Naive thymus-derived CD4-positive, alpha-beta T cell (primary cell): ENCODE measurements at regions not wholly inside any gene's neighbourhood (a gene's known extent, or its start where the extent isn't known, plus 50 kb on each side); places are given as distances from the start of the nearest gene placed in this dataset.

ENCODE experiments used
- ATAC-seq: fragments of 150-1000 bp; cut with Tn5 transposase; 2 replicates; pipeline ENCODE4 v1.10.0; 2021; ENCODE audit warnings: mild to moderate bottlenecking, moderate library complexity
- CTCF ChIA-PET: fragments of 350-600 bp; sonication (Branson Sonifier 250); formaldehyde crosslinking; loops from one replicate; lab custom pipeline; 2021; ENCODE audit warnings: antibody characterized with exemption; lab: Charles Lee
- POLR2A ChIA-PET: fragments of 350-600 bp; sonication (Branson Sonifier 250); formaldehyde crosslinking; loops from one replicate; lab custom pipeline; 2021; ENCODE audit warnings: antibody characterized with exemption, inconsistent platforms; lab: Charles Lee
- DNase-seq, 9 donors: peaks; one replicate each; pipeline versions ENCODE4 v3.0.0 to v3.0.0-alpha.2; 2020 to 2022; ENCODE audit warnings: mixed read lengths in 1 of 9
- H3K27ac ChIP-seq: one replicate; pipeline ENCODE4 v1.7.0; 2013; ENCODE audit warnings: mild to moderate bottlenecking, low read depth, low read length, moderate library complexity
- H3K27me3 ChIP-seq, 2 donors: one replicate each; pipeline ENCODE4 v1.7.0; 2013; ENCODE audit warnings: low read length in 2 of 2, mild to moderate bottlenecking in 2 of 2, moderate library complexity in 2 of 2; ENCODE audit not compliant: control insufficient read depth in 2 of 2, insufficient read depth in 2 of 2
- H3K36me3 ChIP-seq, 3 experiments: 1 replicate in 2 of 3; 2 replicates in 1 of 3; pipeline ENCODE4 v1.7.0; 2013; ENCODE audit warnings: low read length in 3 of 3, mild to moderate bottlenecking in 3 of 3, moderate library complexity in 1 of 3; ENCODE audit not compliant: insufficient read depth in 3 of 3, control insufficient read depth in 2 of 3
- H3K4me1 ChIP-seq, 2 donors: one replicate each; pipeline ENCODE4 v1.7.0; 2013; ENCODE audit warnings: low read length in 2 of 2, mild to moderate bottlenecking in 2 of 2, moderate library complexity in 1 of 2; ENCODE audit not compliant: control insufficient read depth in 2 of 2, insufficient read depth in 2 of 2
- H3K4me3 ChIP-seq: 2 replicates; pipeline ENCODE4 v1.7.0; 2013; ENCODE audit warnings: mild to moderate bottlenecking, low read length
- H3K9me3 ChIP-seq, 3 experiments: 1 replicate in 2 of 3; 2 replicates in 1 of 3; pipeline ENCODE4 v1.7.0; 2013; ENCODE audit warnings: low read length in 3 of 3; ENCODE audit not compliant: control insufficient read depth in 2 of 3
- H3K27ac Mint-ChIP-seq, 9 donors: one replicate each; pipeline ENCODE4 v1.8.0; 2020 to 2022; ENCODE audit warnings: mixed read lengths in 9 of 9, mild to moderate bottlenecking in 8 of 9, moderate library complexity in 5 of 9, inconsistent platforms in 2 of 9
- H3K27me3 Mint-ChIP-seq, 5 donors: one replicate each; pipeline ENCODE4 v1.8.0; 2021 to 2022; ENCODE audit warnings: mixed read lengths in 5 of 5, mild to moderate bottlenecking in 1 of 5
- H3K36me3 Mint-ChIP-seq, 5 donors: one replicate each; pipeline ENCODE4 v1.8.0; 2020 to 2022; ENCODE audit warnings: mixed read lengths in 5 of 5, mild to moderate bottlenecking in 3 of 5, inconsistent platforms in 1 of 5
- H3K4me1 Mint-ChIP-seq, 7 donors: one replicate each; pipeline ENCODE4 v1.8.0; 2020 to 2022; ENCODE audit warnings: mixed read lengths in 7 of 7, mild to moderate bottlenecking in 3 of 7, inconsistent platforms in 1 of 7
- H3K4me3 Mint-ChIP-seq, 10 donors: one replicate each; pipeline ENCODE4 v1.8.0; 2020 to 2022; ENCODE audit warnings: mild to moderate bottlenecking in 10 of 10, mixed read lengths in 10 of 10, moderate library complexity in 6 of 10, inconsistent platforms in 2 of 10
- H3K9me3 Mint-ChIP-seq, 11 donors: one replicate each; pipeline ENCODE4 v1.8.0; 2020 to 2022; ENCODE audit warnings: mixed read lengths in 11 of 11, mild to moderate bottlenecking in 4 of 11, inconsistent platforms in 1 of 11, moderate library complexity in 1 of 11
- intact Hi-C, 2 donors: fragments of 100-400 bp; cut with micrococcal nuclease; formaldehyde crosslinking; loops; one replicate each; pipeline ENCODE4 v1.15.1; 2023

- no peak for ATAC-seq
- DNase-seq = no peak
- Histone ChIP-seq H3K36me3 (no peaks in the 10 kb centered on the region), H3K27me3 (no peaks in the 10 kb centered on the region), H3K27ac (no peak overlapping the region), H3K9me3 (no peaks in the 10 kb centered on the region), H3K4me1 (no peaks in the 10 kb centered on the region), H3K4me3 (no peak overlapping the region)
- H3K27me3 Mint-ChIP-seq = no peaks in the 10 kb centered on the region
- no peak overlapping the region for H3K4me3 Mint-ChIP-seq
- peaks cover 0 to 3% (median 0%) of the 10 kb centered on the region in 11 donors for H3K9me3 Mint-ChIP-seq
- no peaks in the 10 kb centered on the region for H3K36me3 Mint-ChIP-seq
- intact Hi-C loops = no loop called here
- no peak overlapping the region for H3K27ac Mint-ChIP-seq
- H3K4me1 Mint-ChIP-seq = no peaks in the 10 kb centered on the region
- ChIA-PET POLR2A (no interaction called here), CTCF (no interaction called here)
Observed at GRCh38 chr5:106755066-106755465, 915.7 kb downstream of the EFNA5 start.

DNA sequence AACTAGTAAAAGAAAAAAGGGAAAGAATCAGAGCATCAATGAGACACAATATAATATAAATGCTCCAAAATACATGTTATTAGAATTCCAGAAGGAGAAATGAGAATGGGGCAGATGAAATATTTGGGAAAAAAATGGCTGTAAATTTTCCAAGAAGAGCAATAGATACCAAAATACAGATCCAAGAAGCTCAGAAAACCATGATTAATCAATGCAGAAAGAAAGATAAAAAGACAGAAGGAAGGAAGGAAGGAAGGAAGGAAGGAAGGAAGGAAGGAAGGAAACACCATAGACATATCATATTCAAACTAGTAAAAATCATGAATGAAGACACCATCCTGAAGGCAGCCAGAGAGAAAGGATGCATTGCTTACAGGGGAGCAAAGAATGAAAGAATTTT is 920.9 kb downstream of the EFNA5 start:
- ATAC-seq (no peak), DNase-seq (no peak)
- no peaks in the 10 kb centered on the region for H3K4me1 ChIP-seq
- CTCF ChIA-PET = no interaction called here
- no peak overlapping the region for H3K4me3 ChIP-seq
- no peak overlapping the region for H3K27ac ChIP-seq
- H3K27me3 ChIP-seq = no peaks in the 10 kb centered on the region
- peaks cover 0 to 4% (median 0%) of the 10 kb centered on the region in 11 donors for H3K9me3 Mint-ChIP-seq
- H3K27ac Mint-ChIP-seq = no peak overlapping the region
- no peaks in the 10 kb centered on the region for H3K27me3 Mint-ChIP-seq
- H3K9me3 ChIP-seq = no peaks in the 10 kb centered on the region
- H3K4me1 Mint-ChIP-seq = no peaks in the 10 kb centered on the region
- POLR2A ChIA-PET = no interaction called here
- H3K36me3 ChIP-seq = no peaks in the 10 kb centered on the region
- intact Hi-C loops = no loop called here
- no peak overlapping the region for H3K4me3 Mint-ChIP-seq
- no peaks in the 10 kb centered on the region for H3K36me3 Mint-ChIP-seq

DNA sequence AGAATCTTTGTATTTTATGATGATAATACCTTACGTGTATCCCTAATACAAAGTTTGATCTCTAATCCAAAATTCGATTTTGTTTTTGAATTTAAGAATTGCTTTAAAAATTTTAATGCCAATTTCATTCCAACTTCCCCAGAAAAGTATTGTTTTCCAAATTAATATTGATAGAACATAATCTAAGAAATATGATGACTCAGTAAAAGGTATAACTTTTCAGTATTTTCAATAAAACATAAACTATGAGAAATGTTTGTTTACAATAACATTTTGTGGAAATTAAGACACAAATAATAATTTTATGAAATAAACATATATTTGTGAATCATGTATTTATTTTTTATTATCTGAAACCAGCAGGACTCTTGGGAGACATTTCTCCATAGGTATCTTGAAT is 931.6 kb downstream of the EFNA5 start:
- H3K4me1 ChIP-seq = no peaks in the 10 kb centered on the region
- ChIA-PET CTCF (no interaction called here), POLR2A (no interaction called here)
- H3K27me3 ChIP-seq = no peaks in the 10 kb centered on the region
- no peaks in the 10 kb centered on the region for H3K9me3 ChIP-seq
- no peaks in the 10 kb centered on the region for H3K4me1 Mint-ChIP-seq
- peaks cover 0 to 25% (median 11%) of the 10 kb centered on the region in 11 donors for H3K9me3 Mint-ChIP-seq
- no peaks in the 10 kb centered on the region for H3K27me3 Mint-ChIP-seq
- H3K36me3 Mint-ChIP-seq = no peaks in the 10 kb centered on the region
- ATAC-seq (no peak), DNase-seq (no peak)
- H3K36me3 ChIP-seq = no peaks in the 10 kb centered on the region
- H3K4me3 ChIP-seq = no peak overlapping the region
- H3K4me3 Mint-ChIP-seq = no peak overlapping the region
- H3K27ac ChIP-seq = no peak overlapping the region
- H3K27ac Mint-ChIP-seq = no peak overlapping the region
- intact Hi-C loops = no loop called here

- Mint-ChIP-seq H3K9me3 (peaks cover 11 to 36% (median 18%) of the 10 kb centered on the region in 11 donors), H3K27me3 (no peaks in the 10 kb centered on the region), H3K27ac (no peak overlapping the region), H3K4me3 (no peak overlapping the region), H3K4me1 (no peaks in the 10 kb centered on the region), H3K36me3 (no peaks in the 10 kb centered on the region)
- H3K36me3 ChIP-seq = no peaks in the 10 kb centered on the region
- no peak for DNase-seq
- ChIA-PET CTCF (no interaction called here), POLR2A (no interaction called here)
- no peaks in the 10 kb centered on the region for H3K9me3 ChIP-seq
- intact Hi-C loops = no loop called here
- H3K4me1 ChIP-seq = no peaks in the 10 kb centered on the region
- no peak overlapping the region for H3K27ac ChIP-seq
- ATAC-seq = no peak
- H3K4me3 ChIP-seq = no peak overlapping the region
- H3K27me3 ChIP-seq = no peaks in the 10 kb centered on the region
Observed at GRCh38 chr5:106737111-106737510, 933.6 kb downstream of the EFNA5 start.

GRCh38 chr5:106732624-106733023 is 938.1 kb downstream of the EFNA5 start:
- H3K4me1 Mint-ChIP-seq = no peaks in the 10 kb centered on the region
- H3K27me3 Mint-ChIP-seq = no peaks in the 10 kb centered on the region
- ChIA-PET CTCF (no interaction called here), POLR2A (no interaction called here)
- H3K9me3 Mint-ChIP-seq = peaks cover 12 to 50% (median 25%) of the 10 kb centered on the region in 11 donors
- intact Hi-C loops = no loop called here
- Histone ChIP-seq H3K27me3 (no peaks in the 10 kb centered on the region), H3K36me3 (no peaks in the 10 kb centered on the region), H3K9me3 (no peaks in the 10 kb centered on the region), H3K27ac (no peak overlapping the region), H3K4me1 (no peaks in the 10 kb centered on the region), H3K4me3 (no peak overlapping the region)
- no peak overlapping the region for H3K27ac Mint-ChIP-seq
- no peak for DNase-seq
- no peak for ATAC-seq
- no peak overlapping the region for H3K4me3 Mint-ChIP-seq
- no peaks in the 10 kb centered on the region for H3K36me3 Mint-ChIP-seq

DNA sequence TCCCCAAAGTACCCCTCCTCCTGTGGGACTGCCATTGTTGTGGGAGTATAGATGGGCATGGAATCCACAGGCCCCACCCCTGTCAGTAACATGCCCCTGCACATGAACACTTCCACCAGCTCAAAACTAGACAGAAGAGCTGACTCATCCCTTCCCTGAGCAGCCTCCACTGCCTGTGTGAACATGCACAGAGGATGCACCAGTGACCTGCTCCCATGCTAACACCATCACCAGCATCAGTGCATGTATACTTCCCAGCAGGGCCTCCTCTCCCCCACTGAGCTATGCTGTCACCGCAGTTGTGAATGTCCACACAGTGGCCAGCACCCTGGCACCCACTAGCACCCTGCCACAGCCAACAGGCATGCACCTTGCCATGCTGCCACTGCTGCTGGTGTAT is 939.8 kb downstream of the EFNA5 start:
- no peaks in the 10 kb centered on the region for H3K4me1 ChIP-seq
- no peaks in the 10 kb centered on the region for H3K9me3 ChIP-seq
- DNase-seq = no peak
- CTCF ChIA-PET = no interaction called here
- no peaks in the 10 kb centered on the region for H3K27me3 Mint-ChIP-seq
- no peaks in the 10 kb centered on the region for H3K4me1 Mint-ChIP-seq
- no peaks in the 10 kb centered on the region for H3K36me3 Mint-ChIP-seq
- H3K27ac ChIP-seq = no peak overlapping the region
- H3K36me3 ChIP-seq = no peaks in the 10 kb centered on the region
- no peak overlapping the region for H3K27ac Mint-ChIP-seq
- peaks cover 10 to 44% (median 26%) of the 10 kb centered on the region in 11 donors for H3K9me3 Mint-ChIP-seq
- no peak overlapping the region for H3K4me3 ChIP-seq
- H3K4me3 Mint-ChIP-seq = no peak overlapping the region
- POLR2A ChIA-PET = no interaction called here
- no peaks in the 10 kb centered on the region for H3K27me3 ChIP-seq
- ATAC-seq = no peak
- intact Hi-C loops = no loop called here

DNA sequence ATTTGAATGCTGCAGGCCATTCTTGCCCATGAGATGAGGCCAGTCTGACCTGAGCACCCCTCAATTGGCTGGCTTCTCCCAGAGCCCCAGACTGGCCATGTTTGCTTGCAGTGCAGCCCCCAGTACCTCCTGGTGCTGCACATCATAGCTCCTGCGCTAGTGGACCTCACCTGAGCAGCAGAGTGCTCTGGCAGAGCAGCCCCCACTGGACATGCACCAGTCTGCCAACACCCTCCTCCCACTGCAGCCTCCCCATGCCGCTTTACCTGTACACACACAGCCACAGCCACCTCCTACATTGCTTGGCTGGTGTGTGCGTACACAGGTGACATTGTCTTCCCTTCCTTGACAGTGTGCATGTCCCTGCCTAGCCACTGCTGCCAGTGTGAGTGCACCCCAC is 940.2 kb downstream of the EFNA5 start:
- no peaks in the 10 kb centered on the region for H3K4me1 Mint-ChIP-seq
- no peaks in the 10 kb centered on the region for H3K36me3 Mint-ChIP-seq
- H3K27me3 Mint-ChIP-seq = no peaks in the 10 kb centered on the region
- DNase-seq (no peak), ATAC-seq (no peak)
- intact Hi-C loops = no loop called here
- H3K9me3 Mint-ChIP-seq = peaks cover 10 to 42% (median 26%) of the 10 kb centered on the region in 11 donors
- Histone ChIP-seq H3K27ac (no peak overlapping the region), H3K36me3 (no peaks in the 10 kb centered on the region), H3K4me3 (no peak overlapping the region), H3K27me3 (no peaks in the 10 kb centered on the region), H3K4me1 (no peaks in the 10 kb centered on the region), H3K9me3 (no peaks in the 10 kb centered on the region)
- ChIA-PET POLR2A (no interaction called here), CTCF (no interaction called here)
- no peak overlapping the region for H3K4me3 Mint-ChIP-seq
- H3K27ac Mint-ChIP-seq = no peak overlapping the region
